ENCODE measurements at regions not wholly inside any gene's neighbourhood (a gene's known extent, or its start where the extent isn't known, plus 50 kb on each side); places are given as distances from the start of the nearest gene placed in this dataset.
"Not testable (repeated sequence)": the region's sequence is repeated elsewhere in the genome, so short reads cannot be mapped to it uniquely, and the experiment has no call there.

DNA sequence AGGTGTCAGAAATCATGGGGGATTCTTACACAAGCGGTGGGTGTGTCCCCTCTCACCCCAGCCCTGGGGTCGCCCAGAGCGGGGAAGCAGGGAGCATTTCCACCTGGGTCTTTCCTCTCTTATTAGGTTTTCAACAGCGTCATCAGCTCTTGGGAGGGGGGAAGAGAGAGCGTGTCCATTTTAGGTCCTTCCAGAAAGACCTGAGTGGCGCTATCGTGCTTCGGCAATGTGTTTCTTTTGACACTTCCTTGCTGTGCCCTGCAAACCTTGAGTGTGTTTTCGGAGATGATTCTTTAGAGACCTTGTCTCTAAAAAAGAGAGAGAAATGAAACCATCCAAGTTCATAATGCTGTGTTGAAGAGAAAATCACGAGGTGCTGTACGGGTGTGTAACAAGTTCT is 86.9 kb upstream of the PITRM1 start:
- no peaks in the 10 kb centered on the region for H3K9me3 Mint-ChIP-seq
- H3K36me3 Mint-ChIP-seq (ENCODE audit: low read depth), result no peaks in the 10 kb centered on the region
- peaks cover 4% of the 10 kb centered on the region for H3K4me1 Mint-ChIP-seq
- peaks cover 36% of the 10 kb centered on the region for H3K27me3 Mint-ChIP-seq
- POLR2A ChIA-PET, result no interaction called here
- no peak overlapping the region for H3K4me3 Mint-ChIP-seq
- no peak overlapping the region for H3K27ac Mint-ChIP-seq
- CTCF ChIA-PET, result no interaction called here
- DNase-seq, result no peak

- no peaks in the 10 kb centered on the region for H3K36me3 Mint-ChIP-seq (ENCODE audit: low read depth)
- no peak for DNase-seq
- no peak overlapping the region for H3K27ac Mint-ChIP-seq
- POLR2A ChIA-PET, result no interaction called here
- H3K4me3 Mint-ChIP-seq, result no peak overlapping the region
- no peaks in the 10 kb centered on the region for H3K9me3 Mint-ChIP-seq
- peaks cover 39% of the 10 kb centered on the region for H3K27me3 Mint-ChIP-seq
- CTCF ChIA-PET, result no interaction called here
- no peaks in the 10 kb centered on the region for H3K4me1 Mint-ChIP-seq
These were observed 85.8 kb upstream of the PITRM1 start for GRCh38 chr10:3258394-3258793.

- ChIA-PET POLR2A (no interaction called here), CTCF (interaction anchor here (1.0 to 1.8 kb wide), 2 partner anchors 16 to 58 kb away, joined by 3 to 4 read pairs; no protein-coding TSS in a partner anchor)
- H3K27me3 Mint-ChIP-seq, result peaks cover 47% of the 10 kb centered on the region
- no peaks in the 10 kb centered on the region for H3K9me3 Mint-ChIP-seq
- no peaks in the 10 kb centered on the region for H3K36me3 Mint-ChIP-seq (ENCODE audit: low read depth)
- no peak for DNase-seq
- peaks cover 6% of the 10 kb centered on the region for H3K4me1 Mint-ChIP-seq
- H3K27ac Mint-ChIP-seq, result no peak overlapping the region
- no peak overlapping the region for H3K4me3 Mint-ChIP-seq
These were observed 83.0 kb upstream of the PITRM1 start for GRCh38 chr10:3255616-3256015.

GRCh38 chr10:3255075-3255474 is 82.5 kb upstream of the PITRM1 start:
- Mint-ChIP-seq H3K4me3 (no peak overlapping the region), H3K27ac (no peak overlapping the region), H3K36me3 (ENCODE audit: low read depth) (no peaks in the 10 kb centered on the region), H3K27me3 (peaks cover 51% of the 10 kb centered on the region), H3K9me3 (no peaks in the 10 kb centered on the region), H3K4me1 (peaks cover 6% of the 10 kb centered on the region)
- ChIA-PET CTCF (interaction anchor here (1.0 to 1.8 kb wide), 2 partner anchors 15 to 57 kb away, joined by 3 to 4 read pairs; no protein-coding TSS in a partner anchor), POLR2A (no interaction called here)
- DNase-seq, result no peak

DNA sequence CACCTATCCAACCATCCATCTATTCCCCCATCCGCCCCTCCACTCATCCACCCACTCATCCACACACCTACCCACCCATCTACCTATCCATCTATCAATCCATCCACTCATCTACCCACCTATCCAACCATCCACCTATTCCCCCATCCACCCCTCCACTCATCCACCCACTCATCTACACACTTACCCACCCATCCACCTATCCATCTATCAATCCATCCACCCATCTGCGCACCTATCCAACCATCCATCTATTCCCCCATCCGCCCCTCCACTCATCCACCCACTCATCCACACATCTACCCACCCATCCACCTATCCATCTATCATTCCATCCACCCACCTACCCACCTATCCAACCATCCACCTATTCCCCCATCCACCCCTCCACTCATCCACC is 81.4 kb upstream of the PITRM1 start:
- peaks cover 56% of the 10 kb centered on the region for H3K27me3 Mint-ChIP-seq
- POLR2A ChIA-PET; H3K27ac Mint-ChIP-seq; H3K36me3 Mint-ChIP-seq (ENCODE audit: low read depth); CTCF ChIA-PET; H3K4me1 Mint-ChIP-seq; DNase-seq; H3K9me3 Mint-ChIP-seq; H3K4me3 Mint-ChIP-seq: not testable (repeated sequence)

DNA sequence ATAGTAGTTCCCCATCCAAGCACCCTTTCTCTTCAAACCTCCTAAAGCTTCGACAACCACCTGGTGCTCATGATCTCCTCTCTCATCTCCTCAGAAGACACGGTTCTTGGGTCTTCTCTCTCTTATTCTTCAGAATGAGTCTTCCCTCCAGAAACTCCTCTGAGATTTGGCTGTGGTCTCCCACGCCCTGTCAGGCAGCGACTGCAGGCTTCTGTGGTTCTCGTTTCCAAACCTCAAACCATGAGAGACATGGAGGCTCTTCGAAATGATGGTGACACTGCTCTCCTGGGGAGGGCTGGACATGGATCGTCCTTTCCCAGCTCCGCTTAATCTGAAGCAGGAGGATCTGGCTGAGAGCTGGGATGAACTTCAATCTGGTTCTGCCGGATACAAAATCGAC is 78.6 kb upstream of the PITRM1 start:
- H3K4me1 Mint-ChIP-seq, result peaks cover 12% of the 10 kb centered on the region
- H3K36me3 Mint-ChIP-seq (ENCODE audit: low read depth), result no peaks in the 10 kb centered on the region
- no peak for DNase-seq
- no peak overlapping the region for H3K4me3 Mint-ChIP-seq
- H3K27me3 Mint-ChIP-seq, result peaks cover 48% of the 10 kb centered on the region
- no peaks in the 10 kb centered on the region for H3K9me3 Mint-ChIP-seq
- H3K27ac Mint-ChIP-seq, result no peak overlapping the region
- CTCF ChIA-PET, result interaction anchor here (1.6 kb wide), 1 partner anchor 58 kb away, joined by 3 read pairs; no protein-coding TSS in a partner anchor
- POLR2A ChIA-PET, result no interaction called here

DNA sequence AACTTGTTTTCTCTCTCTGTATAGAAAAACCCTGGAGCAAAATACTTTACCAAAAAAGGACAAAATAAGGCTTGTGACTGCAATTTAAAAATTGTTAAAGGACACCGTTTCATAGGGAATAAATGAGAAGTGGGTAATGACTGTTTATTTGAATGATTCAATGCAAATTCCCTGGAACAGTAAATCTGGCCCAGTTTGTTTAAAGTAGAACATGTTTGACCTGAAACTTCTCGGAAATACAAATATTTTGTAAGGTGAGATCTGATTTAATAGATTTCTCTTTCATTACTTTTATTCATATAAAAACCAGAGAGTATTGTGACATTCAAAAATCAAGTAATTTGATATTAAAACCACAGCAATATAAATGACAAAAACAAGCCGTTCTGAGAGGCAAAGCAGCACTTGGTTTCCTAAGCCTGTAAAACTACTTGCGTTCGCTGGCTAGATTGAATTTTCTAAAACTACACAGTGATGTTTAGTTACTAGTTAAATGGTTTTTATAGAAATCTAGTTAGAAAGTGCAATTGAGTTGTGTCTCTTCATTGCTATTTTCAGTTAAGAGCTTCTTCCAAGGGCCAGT is 76.8 kb upstream of the PITRM1 start:
- Mint-ChIP-seq H3K4me3 (no peak overlapping the region), H3K36me3 (ENCODE audit: low read depth) (no peaks in the 10 kb centered on the region), H3K27ac (no peak overlapping the region), H3K4me1 (peaks cover 12% of the 10 kb centered on the region), H3K9me3 (no peaks in the 10 kb centered on the region), H3K27me3 (peaks cover 47% of the 10 kb centered on the region)
- CTCF ChIA-PET, result no interaction called here
- DNase-seq, result no peak
- POLR2A ChIA-PET, result no interaction called here

DNA sequence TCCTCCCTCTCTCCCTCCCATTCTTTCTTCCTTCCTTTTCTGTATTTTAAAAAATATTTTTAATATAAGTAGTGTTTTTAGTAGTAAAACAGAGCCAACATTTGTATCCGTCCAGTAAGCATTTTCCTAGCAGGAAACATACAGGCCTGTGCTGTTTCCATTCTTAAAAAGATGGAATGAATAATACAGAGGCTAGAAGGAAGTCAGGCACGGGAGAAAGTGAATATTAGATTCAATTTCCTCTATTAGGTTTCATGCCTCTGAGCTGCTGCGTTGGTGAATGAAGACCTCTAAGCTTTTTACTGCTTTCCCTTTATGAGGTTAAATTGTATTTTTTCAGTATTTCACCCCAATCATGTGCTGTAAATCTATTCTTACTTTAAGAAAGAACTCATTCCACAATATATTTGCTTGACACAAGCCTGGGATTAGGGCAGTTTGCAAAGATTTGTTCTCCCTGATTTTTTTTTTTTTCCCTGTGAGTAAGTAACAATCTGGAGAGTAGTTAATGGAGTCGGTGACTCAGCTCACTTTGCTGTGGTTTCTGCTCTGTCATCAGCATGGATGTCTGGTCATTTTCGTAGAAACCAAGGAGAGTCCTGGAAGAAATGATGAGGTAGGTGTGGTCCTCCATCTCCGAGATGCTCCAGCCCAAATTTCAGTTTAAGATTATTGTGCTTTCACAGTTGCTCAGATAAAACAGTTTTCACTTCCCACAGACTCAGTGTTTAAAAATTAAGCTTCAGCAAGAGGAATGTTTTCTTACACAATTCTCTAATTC is 76.1 kb upstream of the PITRM1 start:
- H3K4me1 Mint-ChIP-seq, result peaks cover 12% of the 10 kb centered on the region
- ChIA-PET POLR2A (no interaction called here), CTCF (no interaction called here)
- H3K27me3 Mint-ChIP-seq, result peaks cover 44% of the 10 kb centered on the region
- no peaks in the 10 kb centered on the region for H3K9me3 Mint-ChIP-seq
- no peak overlapping the region for H3K27ac Mint-ChIP-seq
- no peaks in the 10 kb centered on the region for H3K36me3 Mint-ChIP-seq (ENCODE audit: low read depth)
- no peak overlapping the region for H3K4me3 Mint-ChIP-seq
- no peak for DNase-seq

DNA sequence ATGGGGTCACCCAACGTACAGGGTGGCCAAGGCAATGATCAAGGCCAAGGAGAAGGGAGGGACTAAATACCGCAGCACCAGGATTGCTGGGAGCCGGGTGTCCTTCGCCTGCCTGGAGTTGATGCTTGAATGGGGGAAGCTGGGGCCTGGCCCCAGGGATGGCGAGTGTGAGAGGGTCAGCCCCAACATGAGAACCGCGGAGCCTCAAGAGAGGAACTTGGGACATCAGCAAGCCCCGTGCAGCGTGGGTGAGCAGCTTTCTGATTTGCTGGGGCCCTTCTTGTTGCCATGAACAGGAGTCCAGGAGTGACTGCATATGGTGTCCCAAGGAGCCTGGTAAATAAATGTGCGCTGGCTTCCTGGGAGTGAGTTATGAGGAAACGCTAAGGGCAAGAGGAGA is 72.8 kb upstream of the PITRM1 start:
- H3K4me1 Mint-ChIP-seq, result peaks cover 6% of the 10 kb centered on the region
- H3K27me3 Mint-ChIP-seq, result peaks cover 25% of the 10 kb centered on the region
- no peaks in the 10 kb centered on the region for H3K9me3 Mint-ChIP-seq
- no peak overlapping the region for H3K27ac Mint-ChIP-seq
- no peak overlapping the region for H3K4me3 Mint-ChIP-seq
- CTCF ChIA-PET, result no interaction called here
- DNase-seq, result no peak
- H3K36me3 Mint-ChIP-seq (ENCODE audit: low read depth), result no peaks in the 10 kb centered on the region
- POLR2A ChIA-PET, result no interaction called here

- H3K27me3 Mint-ChIP-seq, result peaks cover 29% of the 10 kb centered on the region
- H3K9me3 Mint-ChIP-seq, result no peaks in the 10 kb centered on the region
These were observed 69.5 kb upstream of the PITRM1 start for GRCh38 chr10:3241967-3242650.

GRCh38 chr10:3241274-3241921 is 68.8 kb upstream of the PITRM1 start:
- Mint-ChIP-seq H3K27me3 (peaks cover 34% of the 10 kb centered on the region), H3K27ac (no peak overlapping the region), H3K4me1 (peaks cover 5% of the 10 kb centered on the region), H3K4me3 (no peak overlapping the region), H3K36me3 (ENCODE audit: low read depth) (no peaks in the 10 kb centered on the region), H3K9me3 (no peaks in the 10 kb centered on the region)
- DNase-seq, result no peak
- CTCF ChIA-PET, result interaction anchor here (0.6 to 1.7 kb wide), 3 partner anchors 537 to 1525 kb away, joined by 4 to 5 read pairs (median 4); no protein-coding TSS in a partner anchor
- POLR2A ChIA-PET, result no interaction called here

More at GRCh38 chr10:3241967-3242650, 69.5 kb upstream of the PITRM1 start:
- no peak for DNase-seq
- Mint-ChIP-seq H3K4me1 (peaks cover 5% of the 10 kb centered on the region), H3K36me3 (ENCODE audit: low read depth) (no peaks in the 10 kb centered on the region), H3K4me3 (no peak overlapping the region), H3K27ac (no peak overlapping the region)
- ChIA-PET CTCF (no interaction called here), POLR2A (no interaction called here)

GRCh38 chr10:3239920-3240894 is 67.6 kb upstream of the PITRM1 start:
- Mint-ChIP-seq H3K27me3 (peaks cover 39% of the 10 kb centered on the region), H3K4me3 (no peak overlapping the region), H3K36me3 (ENCODE audit: low read depth) (no peaks in the 10 kb centered on the region), H3K27ac (no peak overlapping the region), H3K9me3 (no peaks in the 10 kb centered on the region), H3K4me1 (peaks cover 5% of the 10 kb centered on the region)
- ChIA-PET CTCF (interaction anchor here (0.6 to 1.7 kb wide), 9 partner anchors 14 to 1526 kb away, joined by 3 to 5 read pairs (median 4); no protein-coding TSS in a partner anchor), POLR2A (interaction anchor here (1.3 kb wide), 1 partner anchor 68 kb away, joined by 3 read pairs; the partner anchor contains the start of gene PITRM1)
- no peak for DNase-seq
